Skin epidermis (tissue), 12 donors: ENCODE measurements at regions not wholly inside any gene's neighbourhood (a gene's known extent, or its start where the extent isn't known, plus 50 kb on each side); places are given as distances from the start of the nearest gene placed in this dataset.
"Not testable (repeated sequence)": the region's sequence is repeated elsewhere in the genome, so short reads cannot be mapped to it uniquely, and the experiment has no call there.

ENCODE experiments used
- H3K27ac ChIP-seq, 21 experiments: fragments of 200-600 bp; sonication (generic) in 11 of 21; one replicate each; pipeline ENCODE4 v1.5.0; 2020; ENCODE audit warnings: mild to moderate bottlenecking in 3 of 21, inconsistent platforms in 2 of 21, moderate library complexity in 2 of 21
- H3K4me3 ChIP-seq, 7 experiments: fragments of 200-600 bp; sonication (generic) in 2 of 7; one replicate each; pipeline ENCODE4 v1.5.0; 2020; ENCODE audit warnings: inconsistent platforms in 2 of 7, mild to moderate bottlenecking in 2 of 7, moderate library complexity in 1 of 7

- Histone ChIP-seq H3K27ac (no peak overlapping the region), H3K4me3 (no peak overlapping the region)
These were observed 149.5 kb downstream of the SLITRK1 start for GRCh38 chr13:83732755-83733154.

- H3K4me3 ChIP-seq = no peak overlapping the region
- H3K27ac ChIP-seq = no peak overlapping the region
These were observed 151.2 kb downstream of the SLITRK1 start for GRCh38 chr13:83731113-83731512.

- no peak overlapping the region for H3K4me3 ChIP-seq
- H3K27ac ChIP-seq = no peak overlapping the region
These were observed 151.6 kb downstream of the SLITRK1 start for GRCh38 chr13:83730674-83731073.

GRCh38 chr13:83722443-83722842 is 159.8 kb downstream of the SLITRK1 start:
- Histone ChIP-seq H3K4me3 (no peak overlapping the region), H3K27ac (no peak overlapping the region)

- no peak overlapping the region for H3K4me3 ChIP-seq
These were observed 166.2 kb downstream of the SLITRK1 start for GRCh38 chr13:83716121-83716520.

GRCh38 chr13:83714236-83714635 is 168.0 kb downstream of the SLITRK1 start:
- Histone ChIP-seq H3K27ac (no peak overlapping the region), H3K4me3 (no peak overlapping the region)

More at GRCh38 chr13:83716121-83716520, 166.2 kb downstream of the SLITRK1 start:
- no peak overlapping the region for H3K27ac ChIP-seq

GRCh38 chr13:83710133-83710515 is 172.2 kb downstream of the SLITRK1 start:
- Histone ChIP-seq H3K27ac (no peak overlapping the region), H3K4me3 (no peak overlapping the region)

GRCh38 chr13:83709426-83710132 is 172.7 kb downstream of the SLITRK1 start:
- Histone ChIP-seq H3K4me3 (no peak overlapping the region), H3K27ac (no peak overlapping the region)

- Histone ChIP-seq H3K27ac (no peak overlapping the region), H3K4me3 (no peak overlapping the region)
These were observed 180.3 kb downstream of the SLITRK1 start for GRCh38 chr13:83702021-83702420.

- Histone ChIP-seq H3K4me3 (no peak overlapping the region), H3K27ac (no peak overlapping the region)
These were observed 189.5 kb downstream of the SLITRK1 start for GRCh38 chr13:83692800-83693199.

GRCh38 chr13:83691966-83692365 is 190.3 kb downstream of the SLITRK1 start:
- Histone ChIP-seq H3K27ac (no peak overlapping the region), H3K4me3 (no peak overlapping the region)

- no peak overlapping the region for H3K27ac ChIP-seq
- H3K4me3 ChIP-seq = no peak overlapping the region
These were observed 200.7 kb downstream of the SLITRK1 start for GRCh38 chr13:83681547-83681946.

GRCh38 chr13:83677985-83678384 is 204.3 kb downstream of the SLITRK1 start:
- Histone ChIP-seq H3K27ac (no peak overlapping the region), H3K4me3 (no peak overlapping the region)

GRCh38 chr13:83672612-83673011 is 209.7 kb downstream of the SLITRK1 start:
- Histone ChIP-seq H3K4me3 (no peak overlapping the region), H3K27ac (no peak overlapping the region)

GRCh38 chr13:83667606-83668005 is 214.7 kb downstream of the SLITRK1 start:
- H3K27ac ChIP-seq = no peak overlapping the region
- no peak overlapping the region for H3K4me3 ChIP-seq

GRCh38 chr13:83666141-83666540 is 216.1 kb downstream of the SLITRK1 start:
- no peak overlapping the region for H3K4me3 ChIP-seq
- no peak overlapping the region for H3K27ac ChIP-seq

- no peak overlapping the region for H3K27ac ChIP-seq
- no peak overlapping the region for H3K4me3 ChIP-seq
These were observed 225.0 kb downstream of the SLITRK1 start for GRCh38 chr13:83657281-83657680.

- H3K27ac ChIP-seq = not testable (repeated sequence)
These were observed 239.7 kb downstream of the SLITRK1 start for GRCh38 chr13:83642617-83643016.

GRCh38 chr13:83634601-83635000 is 247.7 kb downstream of the SLITRK1 start:
- Histone ChIP-seq H3K4me3 (no peak overlapping the region), H3K27ac (no peak overlapping the region)

More at GRCh38 chr13:83642617-83643016, 239.7 kb downstream of the SLITRK1 start:
- H3K4me3 ChIP-seq = not testable (repeated sequence)

- H3K4me3 ChIP-seq = no peak overlapping the region
These were observed 248.5 kb downstream of the SLITRK1 start for GRCh38 chr13:83633746-83634145.

GRCh38 chr13:83622422-83622784 is 259.9 kb downstream of the SLITRK1 start:
- H3K4me3 ChIP-seq = no peak overlapping the region
- no peak overlapping the region for H3K27ac ChIP-seq

More at GRCh38 chr13:83633746-83634145, 248.5 kb downstream of the SLITRK1 start:
- H3K27ac ChIP-seq = no peak overlapping the region
